HUES64 (cell line): ENCODE measurements at regions not wholly inside any gene's neighbourhood (a gene's known extent, or its start where the extent isn't known, plus 50 kb on each side); places are given as distances from the start of the nearest gene placed in this dataset.
"Not testable (repeated sequence)": the region's sequence is repeated elsewhere in the genome, so short reads cannot be mapped to it uniquely, and the experiment has no call there.

Source experiments
- H3K27ac ChIP-seq: 2 replicates; pipeline ENCODE4 v1.7.0; 2013; ENCODE audit warnings: low read depth, low read length, inconsistent platforms
- H3K27me3 ChIP-seq: 2 replicates; pipeline ENCODE4 v1.6.1; 2013; ENCODE audit warnings: mild to moderate bottlenecking, low read length; ENCODE audit not compliant: insufficient read depth
- H3K36me3 ChIP-seq: 2 replicates; pipeline ENCODE4 v1.6.1; 2013; ENCODE audit warnings: mild to moderate bottlenecking, low read length; ENCODE audit not compliant: insufficient read depth
- H3K4me1 ChIP-seq: 2 replicates; pipeline ENCODE4 v1.6.1; 2013; ENCODE audit warnings: mild to moderate bottlenecking, low read length, moderate library complexity; ENCODE audit not compliant: insufficient read depth
- H3K4me3 ChIP-seq: 2 replicates; pipeline ENCODE4 v1.5.1; 2013; ENCODE audit warnings: mild to moderate bottlenecking, low read length, moderate library complexity
- H3K9ac ChIP-seq: 2 replicates; pipeline ENCODE4 v1.6.1; 2013; ENCODE audit warnings: mild to moderate bottlenecking, low read depth, low read length
- H3K9me3 ChIP-seq: 2 replicates; pipeline ENCODE4 v1.6.1; 2013; ENCODE audit warnings: low read depth, low read length; ENCODE audit not compliant: insufficient read depth
- WGBS: fragments of 150-250, 120-280 bp; methylation state at CpG from one replicate; pipeline ENCODE4 v1.1.7; 2013; ENCODE audit warnings: missing lambda C conversion rate; 5-methylcytosine and 5-hydroxymethylcytosine counted together

DNA sequence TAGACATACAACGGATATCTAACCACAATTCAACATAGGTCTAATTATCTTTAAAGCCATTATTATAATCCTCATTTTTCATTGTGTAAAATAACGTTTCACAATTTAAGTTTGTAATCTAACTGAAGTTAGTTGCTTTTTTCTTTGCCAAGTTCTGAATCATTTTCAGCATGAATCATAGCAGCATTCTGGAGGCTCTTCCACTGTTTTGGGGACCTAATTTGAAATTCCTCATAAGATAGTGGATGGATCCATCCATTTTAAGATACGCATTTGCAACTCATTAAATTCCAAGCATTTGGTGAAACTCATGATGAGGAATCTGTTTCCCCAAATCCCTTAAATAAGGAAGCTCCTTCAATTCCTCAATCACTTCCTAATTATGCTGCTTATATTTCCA is 447.1 kb upstream of the CDH10 start:
- H3K36me3 ChIP-seq, result no peaks in the 10 kb centered on the region
- H3K4me1 ChIP-seq, result no peaks in the 10 kb centered on the region
- H3K27me3 ChIP-seq, result no peaks in the 10 kb centered on the region
- no peak overlapping the region for H3K9ac ChIP-seq
- 87% methylated on average over 3 of the region's 3 CpGs for WGBS
- no peak overlapping the region for H3K4me3 ChIP-seq
- no peak overlapping the region for H3K27ac ChIP-seq
- H3K9me3 ChIP-seq, result no peaks in the 10 kb centered on the region

DNA sequence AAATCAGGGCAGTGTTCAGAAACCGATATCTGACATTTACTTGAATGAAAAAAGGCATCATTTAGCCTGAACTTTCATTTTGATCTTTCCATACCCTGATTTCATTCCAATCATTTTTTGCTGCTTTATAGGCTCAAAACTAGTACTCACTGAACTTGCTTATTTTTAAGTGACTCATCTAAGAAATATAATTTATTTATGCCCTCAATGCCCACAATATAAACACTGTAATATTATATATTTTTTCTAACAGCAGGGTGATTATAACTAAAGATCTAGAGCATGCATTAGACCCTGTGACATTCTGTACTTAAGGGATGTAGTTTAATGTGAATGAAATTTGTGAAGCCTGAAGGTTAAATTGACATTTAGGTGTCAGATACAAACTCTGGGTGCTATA is 446.1 kb upstream of the CDH10 start:
- Histone ChIP-seq H3K9me3 (no peaks in the 10 kb centered on the region), H3K36me3 (no peaks in the 10 kb centered on the region), H3K4me3 (no peak overlapping the region), H3K27me3 (no peaks in the 10 kb centered on the region), H3K4me1 (no peaks in the 10 kb centered on the region), H3K9ac (no peak overlapping the region), H3K27ac (no peak overlapping the region)
- 88% methylated on average over 1 of the region's 1 CpG for WGBS

DNA sequence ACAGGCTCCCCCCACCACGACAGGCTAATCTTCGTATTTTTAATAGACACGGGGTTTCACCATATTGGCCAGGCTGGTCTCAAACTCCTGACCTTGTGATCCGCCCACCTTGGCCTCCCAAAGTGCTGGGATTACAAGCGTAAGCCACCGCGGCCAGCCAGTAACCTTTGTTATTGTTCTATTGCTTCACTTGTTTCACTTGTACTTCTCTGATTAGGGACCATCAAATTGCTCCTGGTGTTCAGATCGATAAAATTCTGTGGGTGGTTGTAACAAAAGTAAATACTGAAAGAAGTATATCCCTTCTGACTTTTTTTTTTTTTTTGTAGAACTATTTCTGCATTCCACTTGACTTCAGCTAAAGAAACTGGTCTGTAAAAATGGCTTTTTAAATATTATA is 445.5 kb upstream of the CDH10 start:
- no peaks in the 10 kb centered on the region for H3K36me3 ChIP-seq
- no peaks in the 10 kb centered on the region for H3K4me1 ChIP-seq
- H3K27me3 ChIP-seq, result no peaks in the 10 kb centered on the region
- H3K27ac ChIP-seq, result no peak overlapping the region
- H3K4me3 ChIP-seq, result no peak overlapping the region
- H3K9ac ChIP-seq, result no peak overlapping the region
- 98% methylated on average over 8 of the region's 8 CpGs for WGBS
- H3K9me3 ChIP-seq, result no peaks in the 10 kb centered on the region

DNA sequence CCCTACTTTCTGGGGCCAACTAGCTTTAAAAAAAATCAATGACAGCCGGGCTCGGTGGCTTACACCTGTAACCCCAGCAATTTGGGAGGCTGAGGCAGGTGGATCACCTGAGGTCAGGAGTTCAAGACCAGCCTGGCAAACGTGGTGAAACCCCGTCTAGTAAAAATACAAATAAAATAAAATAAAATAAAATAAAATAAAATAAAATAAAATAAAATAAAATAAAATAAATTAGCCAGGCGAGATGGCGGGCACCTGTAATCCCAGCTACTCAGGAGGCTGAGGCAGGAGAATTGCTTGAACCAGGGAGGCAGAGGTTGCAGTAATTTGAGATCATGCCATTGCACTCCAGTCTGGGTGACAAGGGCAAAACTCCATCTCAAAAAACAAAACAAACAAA is 443.9 kb upstream of the CDH10 start:
- H3K4me1 ChIP-seq, H3K36me3 ChIP-seq, H3K27me3 ChIP-seq, H3K4me3 ChIP-seq, H3K9ac ChIP-seq, H3K27ac ChIP-seq, H3K9me3 ChIP-seq: not testable (repeated sequence)
- WGBS, result 97% methylated on average over 4 of the region's 6 CpGs

DNA sequence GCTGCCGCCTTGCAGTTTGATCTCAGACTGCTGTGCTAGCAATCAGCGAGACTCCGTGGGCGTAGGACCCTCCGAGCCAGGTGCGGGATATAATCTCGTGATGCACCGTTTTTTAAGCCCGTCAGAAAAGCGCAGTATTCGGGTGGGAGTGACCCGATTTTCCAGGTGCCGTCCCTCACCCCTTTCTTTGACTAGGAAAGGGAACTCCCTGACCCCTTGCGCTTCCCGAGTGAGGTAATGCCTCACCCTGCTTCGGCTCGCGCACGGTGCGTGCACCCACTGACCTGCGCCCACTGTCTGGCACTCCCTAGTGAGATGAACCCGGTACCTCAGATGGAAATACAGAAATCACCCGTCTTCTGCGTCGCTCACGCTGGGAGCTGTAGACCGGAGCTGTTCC is 438.5 kb upstream of the CDH10 start:
- not testable (repeated sequence) for H3K9me3 ChIP-seq, H3K36me3 ChIP-seq, H3K9ac ChIP-seq, H3K27me3 ChIP-seq, H3K4me1 ChIP-seq, H3K27ac ChIP-seq
- H3K4me3 ChIP-seq, result peak overlapping the region; percentile 23; the same call in 1 of the 2 replicates
- 83% methylated on average over 23 of the region's 27 CpGs for WGBS

DNA sequence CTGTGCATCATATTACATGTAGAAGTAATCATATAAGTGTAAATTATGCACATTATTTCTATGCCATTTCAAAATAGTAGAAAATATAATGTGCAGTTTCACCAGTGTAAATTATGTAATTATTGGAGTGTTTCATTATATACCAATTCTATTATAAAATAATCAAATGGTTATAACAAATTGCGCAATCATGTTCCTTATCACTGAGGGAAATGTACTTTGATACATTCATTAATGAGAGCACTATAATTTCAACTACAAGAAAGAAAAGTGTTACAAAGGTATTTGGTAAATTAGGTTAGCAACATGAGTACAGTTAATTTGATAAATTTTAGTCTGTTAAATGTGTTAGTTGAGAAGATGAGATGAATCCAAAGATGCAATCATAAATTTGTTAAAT is 421.5 kb upstream of the CDH10 start:
- Histone ChIP-seq H3K4me3 (no peak overlapping the region), H3K9me3 (no peaks in the 10 kb centered on the region), H3K36me3 (no peaks in the 10 kb centered on the region), H3K9ac (no peak overlapping the region), H3K4me1 (no peaks in the 10 kb centered on the region), H3K27ac (no peak overlapping the region), H3K27me3 (no peaks in the 10 kb centered on the region)
- no CpG with 5 or more reads among the region's 1 CpG for WGBS

DNA sequence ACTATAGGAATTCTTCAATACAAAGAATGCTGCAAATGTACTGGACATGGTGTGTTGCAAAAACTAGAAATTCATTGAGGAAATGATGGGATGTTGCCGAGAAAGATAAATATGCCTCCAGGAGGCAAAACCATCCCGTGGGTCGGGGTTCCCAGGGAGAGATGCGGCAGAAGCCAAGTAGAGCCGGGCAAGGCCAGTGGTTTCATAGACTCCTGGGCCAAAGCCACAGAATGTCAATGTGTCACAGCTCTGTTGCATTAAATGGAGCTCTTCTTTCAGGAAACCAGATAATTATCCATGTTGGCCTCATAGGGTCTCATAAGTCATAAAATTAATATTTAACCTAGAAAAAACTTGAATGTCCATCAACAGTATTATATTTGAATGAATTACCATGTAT is 419.5 kb upstream of the CDH10 start:
- Histone ChIP-seq H3K9me3 (no peaks in the 10 kb centered on the region), H3K4me3 (no peak overlapping the region), H3K36me3 (no peaks in the 10 kb centered on the region), H3K27me3 (no peaks in the 10 kb centered on the region), H3K27ac (no peak overlapping the region), H3K9ac (no peak overlapping the region), H3K4me1 (no peaks in the 10 kb centered on the region)
- WGBS, result 93% methylated on average over 5 of the region's 5 CpGs

DNA sequence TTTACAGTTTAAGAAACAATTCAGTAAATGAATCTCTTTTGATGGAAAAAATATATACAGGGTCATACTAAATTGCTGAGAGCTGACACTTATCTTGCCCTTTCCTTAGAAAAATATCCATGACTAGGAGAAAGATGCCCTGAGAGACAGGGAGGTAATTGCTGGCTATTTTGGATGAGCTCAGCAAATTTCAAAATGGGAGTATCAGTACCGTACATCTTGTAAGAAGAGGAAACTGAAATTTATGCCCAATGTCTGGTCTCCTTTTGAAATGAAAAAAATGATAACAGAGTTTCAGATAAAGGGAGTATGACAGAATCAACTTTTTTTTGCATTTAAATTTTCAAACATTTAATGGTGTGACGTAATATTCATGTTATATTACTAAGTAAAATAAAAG is 415.8 kb upstream of the CDH10 start:
- H3K27ac ChIP-seq, result no peak overlapping the region
- no peak overlapping the region for H3K9ac ChIP-seq
- H3K9me3 ChIP-seq, result no peaks in the 10 kb centered on the region
- H3K4me1 ChIP-seq, result no peaks in the 10 kb centered on the region; the same call in 1 of the 2 replicates
- no peak overlapping the region for H3K4me3 ChIP-seq
- WGBS, result 92% methylated on average over 1 of the region's 2 CpGs
- H3K27me3 ChIP-seq, result no peaks in the 10 kb centered on the region
- H3K36me3 ChIP-seq, result no peaks in the 10 kb centered on the region

DNA sequence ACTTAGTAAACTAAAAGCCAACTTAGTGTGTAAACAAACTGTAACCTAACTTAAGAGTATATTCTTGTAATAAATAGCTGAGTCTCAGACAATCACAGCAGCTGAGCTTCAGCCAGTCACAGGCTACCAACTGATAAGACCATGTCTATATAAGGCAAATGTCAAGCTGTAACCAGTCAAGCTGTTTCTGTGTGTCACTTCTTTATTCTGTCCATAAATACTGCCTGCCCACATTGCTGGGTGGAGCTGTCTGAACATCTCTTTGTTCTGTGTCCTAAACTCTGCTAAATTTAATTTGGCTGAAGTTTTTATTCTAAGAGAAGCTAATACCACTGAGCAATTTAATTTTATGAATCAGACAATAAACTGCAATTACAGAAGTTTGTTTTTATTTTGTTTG is 412.1 kb upstream of the CDH10 start:
- no peak overlapping the region for H3K27ac ChIP-seq
- no peaks in the 10 kb centered on the region for H3K36me3 ChIP-seq
- H3K27me3 ChIP-seq, result no peaks in the 10 kb centered on the region

DNA sequence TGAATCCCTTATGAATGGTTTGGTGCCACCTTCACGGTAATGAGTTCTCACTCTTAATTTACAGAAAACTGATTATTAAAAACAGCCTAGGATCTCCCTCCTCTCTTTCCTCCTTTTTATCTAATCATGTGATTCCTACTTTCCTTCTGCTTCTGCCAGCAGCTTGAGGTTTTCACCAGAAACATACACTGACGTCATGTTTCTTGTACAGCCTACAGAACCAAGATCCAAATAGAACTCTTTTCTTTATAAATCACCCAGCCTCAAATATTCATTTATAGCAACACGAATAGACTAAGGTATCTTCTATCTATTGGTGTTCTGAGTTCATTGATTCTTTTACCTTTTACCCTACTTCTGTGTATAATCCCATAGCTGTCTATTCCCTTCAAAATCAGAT is 388.9 kb upstream of the CDH10 start:
- no peak overlapping the region for H3K4me3 ChIP-seq
- H3K4me1 ChIP-seq, result no peaks in the 10 kb centered on the region
- no peak overlapping the region for H3K9ac ChIP-seq
- no peak overlapping the region for H3K27ac ChIP-seq
- WGBS, result 95% methylated on average over 3 of the region's 3 CpGs
- H3K27me3 ChIP-seq, result no peaks in the 10 kb centered on the region
- no peaks in the 10 kb centered on the region for H3K9me3 ChIP-seq
- no peaks in the 10 kb centered on the region for H3K36me3 ChIP-seq

More for the DNA sequence above, 412.1 kb upstream of the CDH10 start:
- H3K4me1 ChIP-seq, result no peaks in the 10 kb centered on the region; the same call in 1 of the 2 replicates
- H3K9me3 ChIP-seq, result no peaks in the 10 kb centered on the region
- H3K4me3 ChIP-seq, result no peak overlapping the region
- no peak overlapping the region for H3K9ac ChIP-seq

DNA sequence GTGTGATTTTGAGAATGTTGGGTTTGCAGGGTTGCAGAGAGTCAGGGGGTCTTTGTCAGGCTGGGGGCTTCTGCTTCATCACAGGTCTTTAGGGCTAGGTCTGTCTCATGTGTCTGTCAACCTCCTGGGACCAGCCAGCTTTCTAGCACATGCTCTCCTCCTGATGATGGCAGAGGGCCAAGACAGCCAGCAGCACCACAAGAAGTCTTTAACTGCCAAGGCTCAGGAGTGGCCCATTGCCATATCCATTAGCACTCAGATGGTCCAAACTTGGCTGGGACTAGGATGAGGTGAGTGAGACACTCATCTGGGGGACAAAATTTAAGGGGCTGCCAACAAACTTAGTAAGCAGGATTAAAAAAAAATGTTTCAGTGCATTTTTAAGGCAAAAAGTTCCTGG is 384.2 kb upstream of the CDH10 start:
- Histone ChIP-seq H3K4me3 (no peak overlapping the region), H3K9ac (no peak overlapping the region), H3K27me3 (no peaks in the 10 kb centered on the region), H3K36me3 (no peaks in the 10 kb centered on the region), H3K4me1 (no peaks in the 10 kb centered on the region), H3K9me3 (no peaks in the 10 kb centered on the region), H3K27ac (no peak overlapping the region)

DNA sequence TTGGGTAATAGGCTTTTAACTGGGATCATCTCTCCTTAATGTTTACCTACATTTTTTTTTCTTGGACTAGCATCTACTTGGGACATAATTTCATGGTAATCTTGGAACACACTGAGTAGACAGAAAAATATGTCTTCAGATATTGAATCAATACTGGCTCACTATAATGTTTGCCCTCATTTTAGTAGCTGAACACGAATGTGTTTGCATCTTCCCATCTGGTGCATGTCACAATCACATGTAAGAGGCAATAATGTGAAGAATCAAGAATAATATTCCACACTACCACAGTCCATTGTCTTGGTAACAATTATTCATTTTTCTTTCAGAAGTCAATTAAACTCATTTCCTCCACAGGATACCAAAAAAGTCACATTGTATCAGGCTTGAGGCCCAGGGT is 382.7 kb upstream of the CDH10 start:
- H3K27me3 ChIP-seq, result no peaks in the 10 kb centered on the region
- no peak overlapping the region for H3K9ac ChIP-seq
- H3K36me3 ChIP-seq, result no peaks in the 10 kb centered on the region
- H3K4me3 ChIP-seq, result no peak overlapping the region
- H3K27ac ChIP-seq, result no peak overlapping the region
- 94% methylated on average over 1 of the region's 1 CpG for WGBS
- H3K4me1 ChIP-seq, result peaks cover under 1% of the 10 kb centered on the region; the same call in 1 of the 2 replicates
- no peaks in the 10 kb centered on the region for H3K9me3 ChIP-seq
